ENCODE measurements at regions not wholly inside any gene's neighbourhood (a gene's known extent, or its start where the extent isn't known, plus 50 kb on each side); places are given as distances from the start of the nearest gene placed in this dataset.

- no peak for DNase-seq (ENCODE audit: low spot score)
- TF ChIP-seq, protein P1, sequence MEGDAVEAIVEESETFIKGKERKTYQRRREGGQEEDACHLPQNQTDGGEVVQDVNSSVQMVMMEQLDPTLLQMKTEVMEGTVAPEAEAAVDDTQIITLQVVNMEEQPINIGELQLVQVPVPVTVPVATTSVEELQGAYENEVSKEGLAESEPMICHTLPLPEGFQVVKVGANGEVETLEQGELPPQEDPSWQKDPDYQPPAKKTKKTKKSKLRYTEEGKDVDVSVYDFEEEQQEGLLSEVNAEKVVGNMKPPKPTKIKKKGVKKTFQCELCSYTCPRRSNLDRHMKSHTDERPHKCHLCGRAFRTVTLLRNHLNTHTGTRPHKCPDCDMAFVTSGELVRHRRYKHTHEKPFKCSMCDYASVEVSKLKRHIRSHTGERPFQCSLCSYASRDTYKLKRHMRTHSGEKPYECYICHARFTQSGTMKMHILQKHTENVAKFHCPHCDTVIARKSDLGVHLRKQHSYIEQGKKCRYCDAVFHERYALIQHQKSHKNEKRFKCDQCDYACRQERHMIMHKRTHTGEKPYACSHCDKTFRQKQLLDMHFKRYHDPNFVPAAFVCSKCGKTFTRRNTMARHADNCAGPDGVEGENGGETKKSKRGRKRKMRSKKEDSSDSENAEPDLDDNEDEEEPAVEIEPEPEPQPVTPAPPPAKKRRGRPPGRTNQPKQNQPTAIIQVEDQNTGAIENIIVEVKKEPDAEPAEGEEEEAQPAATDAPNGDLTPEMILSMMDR (IDR thresholded peaks at IDR 0.05; ENCODE audit: extremely low read depth, missing control alignments): no peak
Measured at GRCh38 chr16:65455761-65456160, 333.9 kb upstream of the CDH11 start.

- TF ChIP-seq, protein P1 (IDR thresholded peaks at IDR 0.05; ENCODE audit: extremely low read depth, missing control alignments): no peak
- DNase-seq (ENCODE audit: low spot score): no peak
Measured at GRCh38 chr16:65453646-65454045, 331.8 kb upstream of the CDH11 start.

GRCh38 chr16:65449526-65449925, 327.7 kb upstream of the CDH11 start:
- TF ChIP-seq, protein P1 (IDR thresholded peaks at IDR 0.05; ENCODE audit: extremely low read depth, missing control alignments): no peak
- DNase-seq (ENCODE audit: low spot score): no peak

DNA sequence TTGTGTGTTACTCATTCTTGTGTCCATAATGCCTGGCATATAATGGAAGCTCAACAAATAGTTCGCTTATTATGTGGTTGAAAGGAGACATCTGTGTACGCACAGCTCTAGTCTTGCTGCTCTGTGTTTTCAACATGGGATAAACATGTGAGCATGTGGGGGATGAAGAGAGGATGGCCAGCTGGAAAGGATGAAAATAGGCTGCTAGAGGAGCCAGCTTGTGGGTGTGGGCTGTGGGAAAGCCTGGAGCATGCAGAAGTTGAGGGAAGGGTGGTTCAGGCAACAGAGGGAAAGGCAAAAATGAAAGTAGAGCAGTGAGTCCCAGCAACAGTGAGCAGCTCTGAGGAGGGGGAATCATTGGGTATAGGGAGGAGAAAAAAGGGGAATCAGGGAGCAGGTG, 324.6 kb upstream of the CDH11 start:
- TF ChIP-seq, protein P1 (IDR thresholded peaks at IDR 0.05; ENCODE audit: extremely low read depth, missing control alignments): no peak
- no peak for DNase-seq (ENCODE audit: low spot score)

- TF ChIP-seq, protein P1 (IDR thresholded peaks at IDR 0.05; ENCODE audit: extremely low read depth, missing control alignments): no peak
- DNase-seq (ENCODE audit: low spot score): no peak
Measured at GRCh38 chr16:65445313-65446260, 323.7 kb upstream of the CDH11 start.

- no peak for DNase-seq (ENCODE audit: low spot score)
- TF ChIP-seq, protein P1 (IDR thresholded peaks at IDR 0.05; ENCODE audit: extremely low read depth, missing control alignments): no peak
Measured at GRCh38 chr16:65441501-65441900, 319.6 kb upstream of the CDH11 start.

- DNase-seq (ENCODE audit: low spot score): no peak
- TF ChIP-seq, protein P1 (IDR thresholded peaks at IDR 0.05; ENCODE audit: extremely low read depth, missing control alignments): no peak
Measured at GRCh38 chr16:65429504-65430181, 307.8 kb upstream of the CDH11 start.
